ENCODE measurements at regions not wholly inside any gene's neighbourhood (a gene's known extent, or its start where the extent isn't known, plus 50 kb on each side); places are given as distances from the start of the nearest gene placed in this dataset.

DNA sequence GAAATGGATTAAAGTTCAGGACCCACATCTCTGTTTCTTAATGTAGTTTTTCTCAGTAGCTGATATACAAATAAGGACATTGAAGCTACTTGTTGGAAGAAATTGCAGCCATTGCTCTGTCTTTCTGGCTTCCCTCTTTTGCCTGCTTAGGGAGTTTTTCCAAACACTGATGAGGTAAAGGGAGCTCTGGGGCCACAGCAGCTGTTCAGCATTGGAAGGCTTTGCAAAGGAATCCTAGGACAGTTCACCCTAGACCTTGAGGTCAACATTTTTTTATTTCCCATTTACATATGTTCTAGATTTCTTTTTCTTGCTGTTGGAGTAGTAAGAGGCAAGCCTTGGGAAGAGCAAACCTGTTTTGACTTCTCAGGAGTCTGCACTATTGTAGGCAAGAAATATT is 126.9 kb upstream of the PLPPR5 start:
- Histone ChIP-seq H3K27ac (no peak overlapping the region), H3K4me3 (no peak overlapping the region)
- DNase-seq (ENCODE audit: low spot score) = no peak
- TF ChIP-seq, protein P1, sequence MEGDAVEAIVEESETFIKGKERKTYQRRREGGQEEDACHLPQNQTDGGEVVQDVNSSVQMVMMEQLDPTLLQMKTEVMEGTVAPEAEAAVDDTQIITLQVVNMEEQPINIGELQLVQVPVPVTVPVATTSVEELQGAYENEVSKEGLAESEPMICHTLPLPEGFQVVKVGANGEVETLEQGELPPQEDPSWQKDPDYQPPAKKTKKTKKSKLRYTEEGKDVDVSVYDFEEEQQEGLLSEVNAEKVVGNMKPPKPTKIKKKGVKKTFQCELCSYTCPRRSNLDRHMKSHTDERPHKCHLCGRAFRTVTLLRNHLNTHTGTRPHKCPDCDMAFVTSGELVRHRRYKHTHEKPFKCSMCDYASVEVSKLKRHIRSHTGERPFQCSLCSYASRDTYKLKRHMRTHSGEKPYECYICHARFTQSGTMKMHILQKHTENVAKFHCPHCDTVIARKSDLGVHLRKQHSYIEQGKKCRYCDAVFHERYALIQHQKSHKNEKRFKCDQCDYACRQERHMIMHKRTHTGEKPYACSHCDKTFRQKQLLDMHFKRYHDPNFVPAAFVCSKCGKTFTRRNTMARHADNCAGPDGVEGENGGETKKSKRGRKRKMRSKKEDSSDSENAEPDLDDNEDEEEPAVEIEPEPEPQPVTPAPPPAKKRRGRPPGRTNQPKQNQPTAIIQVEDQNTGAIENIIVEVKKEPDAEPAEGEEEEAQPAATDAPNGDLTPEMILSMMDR (IDR thresholded peaks at IDR 0.05) = no peak

DNA sequence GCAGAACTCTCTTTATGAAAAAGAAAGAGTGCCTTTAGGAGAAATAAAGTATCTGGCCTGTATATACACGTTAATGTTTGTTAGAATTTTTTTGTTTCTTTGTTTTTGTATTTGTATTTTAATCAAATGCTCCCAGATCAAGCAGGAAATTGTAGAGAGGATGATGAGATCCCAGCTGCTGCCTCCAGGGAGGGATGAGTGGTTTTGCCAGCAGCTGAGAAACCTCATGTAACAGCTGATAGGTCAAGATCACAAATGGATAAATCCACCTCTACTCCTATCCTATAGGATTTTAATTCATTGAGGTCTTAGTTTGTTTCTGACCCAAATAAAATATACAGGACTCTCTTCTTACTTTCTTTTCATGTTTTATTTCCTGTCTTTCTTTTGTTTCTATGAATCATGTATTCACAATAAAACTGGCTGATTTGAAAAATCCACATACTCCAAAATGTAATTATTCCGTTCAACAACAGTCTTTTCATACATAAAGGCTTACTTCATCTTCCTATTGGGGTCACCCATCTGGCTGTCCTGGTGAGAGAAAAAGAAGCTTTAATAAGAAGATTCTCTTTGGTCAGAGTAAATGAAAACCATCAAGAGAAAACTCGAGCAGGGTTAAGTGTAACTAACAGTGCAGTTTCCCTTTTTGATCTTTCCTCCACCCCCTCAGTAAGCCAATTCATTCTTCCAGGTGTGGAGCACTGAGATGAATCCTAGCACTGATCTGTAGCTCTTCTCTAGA is 129.3 kb upstream of the PLPPR5 start:
- DNase-seq (ENCODE audit: low spot score) = no peak
- no peak overlapping the region for H3K27ac ChIP-seq
- H3K4me3 ChIP-seq = no peak overlapping the region
- TF ChIP-seq, protein P1 (IDR thresholded peaks at IDR 0.05) = no peak

DNA sequence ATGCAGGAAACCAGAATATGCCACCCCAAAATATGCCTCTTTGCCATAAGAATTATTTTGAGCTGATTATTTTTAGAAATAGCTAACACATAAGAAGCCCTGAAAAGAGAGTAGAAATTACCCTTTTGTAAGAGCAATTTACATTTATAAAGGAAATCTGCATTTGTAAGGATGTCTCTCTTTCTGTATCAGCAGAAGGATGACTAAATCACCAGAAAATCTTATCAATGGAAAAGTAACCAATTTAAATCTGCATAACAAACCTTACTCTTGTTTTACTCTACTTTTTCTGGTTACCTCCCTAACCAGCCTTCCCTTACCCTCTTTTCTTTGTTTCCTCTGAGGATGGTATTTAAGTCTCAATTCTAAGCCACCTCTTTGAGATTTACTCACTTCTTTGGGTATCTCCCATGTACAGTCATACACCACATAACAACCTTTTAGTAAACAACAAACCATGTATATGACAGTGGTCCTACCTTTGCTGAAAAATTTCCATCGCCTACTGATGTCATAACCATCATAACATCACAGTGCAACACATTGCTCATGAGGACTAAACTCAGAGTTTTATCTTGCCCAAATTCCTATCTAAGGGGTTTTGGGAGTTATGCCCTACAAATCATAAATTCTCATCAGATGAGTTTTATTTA is 126.6 kb upstream of the PLPPR4 start:
- Histone ChIP-seq H3K27ac (no peak overlapping the region), H3K4me3 (no peak overlapping the region)
- DNase-seq (ENCODE audit: low spot score) = no peak
- TF ChIP-seq, protein P1 (IDR thresholded peaks at IDR 0.05) = no peak

DNA sequence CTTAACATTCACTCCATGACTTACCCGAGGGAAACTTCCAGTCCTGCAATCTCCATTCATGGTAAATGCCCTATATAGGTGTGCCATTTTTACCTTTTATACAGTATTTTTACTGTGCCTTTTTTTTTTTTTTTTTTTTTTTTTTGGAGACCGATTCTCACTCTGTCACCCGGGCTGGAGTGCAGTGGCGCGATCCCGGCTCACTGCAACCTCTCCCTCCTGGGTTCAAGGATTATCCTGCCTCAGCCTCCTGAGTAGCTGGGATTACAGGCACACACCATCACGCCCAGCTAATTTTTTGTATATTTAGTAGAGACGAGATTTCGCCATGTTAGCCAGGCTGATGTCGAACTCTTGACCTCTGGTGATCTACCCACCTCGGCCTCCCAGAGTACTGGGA is 124.4 kb upstream of the PLPPR4 start:
- DNase-seq (ENCODE audit: low spot score) = no peak
- TF ChIP-seq, protein P1 (IDR thresholded peaks at IDR 0.05) = no peak
- Histone ChIP-seq H3K27ac (no peak overlapping the region), H3K4me3 (no peak overlapping the region)

DNA sequence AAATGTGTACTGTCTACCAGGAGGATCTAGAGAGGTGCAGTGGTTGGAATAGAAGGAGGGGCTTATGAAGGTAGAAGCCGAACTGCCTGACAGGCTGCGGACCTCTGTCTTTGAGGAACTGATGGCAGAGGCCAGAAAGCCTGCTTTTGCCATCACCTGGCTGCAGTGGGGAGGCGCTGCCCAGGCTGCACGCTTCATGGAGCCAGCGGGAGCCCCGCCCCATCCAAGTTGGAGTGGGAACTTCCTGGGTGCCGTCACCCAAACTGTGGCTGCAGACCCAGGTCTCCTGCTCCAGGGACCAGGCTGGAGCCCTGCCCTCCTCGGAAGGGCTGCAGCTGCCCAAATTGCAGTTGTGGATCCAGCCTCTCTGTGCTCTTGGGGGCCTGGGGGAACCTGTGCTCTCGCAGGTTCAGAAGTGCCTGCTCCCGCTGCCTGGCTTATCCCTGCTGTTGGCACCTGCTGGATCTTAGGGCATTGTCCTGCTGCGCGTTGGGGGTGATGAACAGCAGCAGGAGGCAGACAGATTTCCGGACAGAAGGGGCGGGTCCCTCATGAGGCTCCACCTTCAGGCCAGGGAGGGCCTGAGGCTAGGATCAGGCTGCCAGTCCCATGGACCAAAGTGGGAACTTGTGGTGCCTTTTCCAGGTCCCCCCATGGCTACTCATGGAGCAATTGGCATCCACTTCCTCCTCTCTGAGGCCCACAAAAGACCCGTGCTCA is 118.0 kb upstream of the PLPPR4 start:
- no peak for DNase-seq (ENCODE audit: low spot score)
- H3K4me3 ChIP-seq = no peak overlapping the region
- TF ChIP-seq, protein P1 (IDR thresholded peaks at IDR 0.05) = no peak
- no peak overlapping the region for H3K27ac ChIP-seq

DNA sequence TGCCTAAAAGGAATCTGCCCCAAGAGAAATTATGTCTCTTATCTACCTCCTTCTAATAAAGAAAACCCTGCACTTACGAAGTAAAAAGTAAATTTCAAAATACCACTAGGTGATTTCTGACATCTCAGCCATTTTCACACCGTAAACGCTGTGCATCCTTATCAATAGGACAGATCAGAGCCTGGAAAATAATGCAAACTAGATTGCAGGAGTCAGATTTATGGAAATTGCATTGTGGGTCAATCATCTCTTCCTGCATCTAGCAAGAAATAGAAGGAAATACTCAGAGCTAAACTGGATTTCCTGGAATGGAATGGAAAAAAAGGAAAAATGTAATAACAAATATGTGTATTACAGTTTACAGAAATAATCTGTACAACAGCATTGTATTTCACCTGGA is 114.3 kb upstream of the PLPPR4 start:
- TF ChIP-seq, protein P1 (IDR thresholded peaks at IDR 0.05) = no peak
- no peak for DNase-seq (ENCODE audit: low spot score)
- H3K4me3 ChIP-seq = no peak overlapping the region
- no peak overlapping the region for H3K27ac ChIP-seq
